NCI-H2227 (cell line): ENCODE measurements at regions not wholly inside any gene's neighbourhood (a gene's known extent, or its start where the extent isn't known, plus 50 kb on each side); places are given as distances from the start of the nearest gene placed in this dataset.

ENCODE experiments used
- DNase-seq: peaks from one replicate; lab custom pipeline; 2025; ENCODE audit not compliant: unreplicated experiment; lab: John Stamatoyannopoulos, UW

- DNase-seq = no peak
Observed at GRCh38 chr13:104460554-104460953, 1394.3 kb upstream of the SLC10A2 start.

GRCh38 chr13:104450006-104450405 lies 1383.8 kb upstream of the SLC10A2 start:
- DNase-seq = no peak

- no peak for DNase-seq
Observed at GRCh38 chr13:104447348-104447747, 1381.1 kb upstream of the SLC10A2 start.

GRCh38 chr13:104442536-104442935 lies 1376.3 kb upstream of the SLC10A2 start:
- no peak for DNase-seq

GRCh38 chr13:104436555-104436954 lies 1370.3 kb upstream of the SLC10A2 start:
- peak; percentile 90 for DNase-seq

GRCh38 chr13:104431895-104432294 lies 1365.7 kb upstream of the SLC10A2 start:
- DNase-seq = no peak

GRCh38 chr13:104426435-104426834 lies 1360.2 kb upstream of the SLC10A2 start:
- no peak for DNase-seq

- DNase-seq = no peak
Observed at GRCh38 chr13:104422668-104423067, 1356.5 kb upstream of the SLC10A2 start.

GRCh38 chr13:104416973-104417372 lies 1350.8 kb upstream of the SLC10A2 start:
- no peak for DNase-seq

- DNase-seq = no peak
Observed at GRCh38 chr13:104414771-104415170, 1348.6 kb upstream of the SLC10A2 start.

- no peak for DNase-seq
Observed at GRCh38 chr13:104414181-104414580, 1348.0 kb upstream of the SLC10A2 start.

GRCh38 chr13:104411141-104411765 lies 1345.0 kb upstream of the SLC10A2 start:
- no peak for DNase-seq

- no peak for DNase-seq
Observed at GRCh38 chr13:104408733-104409132, 1342.5 kb upstream of the SLC10A2 start.

- no peak for DNase-seq
Observed at GRCh38 chr13:104404325-104404724, 1338.1 kb upstream of the SLC10A2 start.

- no peak for DNase-seq
Observed at GRCh38 chr13:104389691-104390090, 1323.5 kb upstream of the SLC10A2 start.

GRCh38 chr13:104387510-104387909 lies 1321.3 kb upstream of the SLC10A2 start:
- DNase-seq = no peak

GRCh38 chr13:104385404-104385803 lies 1319.2 kb upstream of the SLC10A2 start:
- no peak for DNase-seq

- DNase-seq = no peak
Observed at GRCh38 chr13:104382951-104383350, 1316.7 kb upstream of the SLC10A2 start.

- no peak for DNase-seq
Observed at GRCh38 chr13:104376588-104376987, 1310.4 kb upstream of the SLC10A2 start.

- DNase-seq = no peak
Observed at GRCh38 chr13:104375614-104376013, 1309.4 kb upstream of the SLC10A2 start.

GRCh38 chr13:104372095-104372655 lies 1306.0 kb upstream of the SLC10A2 start:
- DNase-seq = no peak

GRCh38 chr13:104365430-104365829 lies 1299.2 kb upstream of the SLC10A2 start:
- DNase-seq = no peak
